K562 (cell line): ENCODE measurements at regions not wholly inside any gene's neighbourhood (a gene's known extent, or its start where the extent isn't known, plus 50 kb on each side); places are given as distances from the start of the nearest gene placed in this dataset.

Experiments
- ADNP ChIP-seq: fragments of 200-800 bp; sonication (Bioruptor generic); IDR thresholded peaks from 2 replicates; pipeline ENCODE4 v1.6.1; 2016; ENCODE audit warnings: missing genetic modification characterization, missing compliant biosample characterization
- ETV5 ChIP-seq: sonication (generic); formaldehyde crosslinking; IDR thresholded peaks from 2 replicates; pipeline ENCODE4 v1.4.0; 2020; ENCODE audit warnings: low read depth, mild to moderate bottlenecking, missing genetic modification reagents
- FOXJ2 ChIP-seq: fragments of 200-800 bp; sonication (Bioruptor generic); IDR thresholded peaks from 2 replicates; pipeline ENCODE4 v1.6.1; 2016; ENCODE audit warnings: missing genetic modification characterization, missing compliant biosample characterization
- GABPB1 ChIP-seq: sonication (generic); formaldehyde crosslinking; IDR thresholded peaks from 2 replicates; pipeline ENCODE4 v1.8.0; 2022; ENCODE audit warnings: mild to moderate bottlenecking, missing genetic modification reagents
- PBX2 ChIP-seq, 2 experiments: IDR thresholded peaks in 1 of 2; conservative IDR thresholded peaks in 1 of 2; 2 replicates each; pipeline ENCODE4 v1.6.1; 2016; ENCODE audit warnings: low read depth in 2 of 2, mild to moderate bottlenecking in 1 of 2, missing compliant biosample characterization in 1 of 2, missing genetic modification characterization in 1 of 2, moderate library complexity in 1 of 2
- PHB ChIP-seq: fragments of 250-450 bp; sonication (Bioruptor Pico); IDR thresholded peaks from 2 replicates; pipeline ENCODE4 v1.5.0; 2021
- RCOR1 ChIP-seq, 2 experiments: IDR thresholded peaks; 2 replicates each; pipeline ENCODE4 v1.6.1; 2012; ENCODE audit warnings: low read depth in 2 of 2, low read length in 2 of 2, borderline replicate concordance in 1 of 2, improper control_type of control experiment in 1 of 2
- REST ChIP-seq, 2 experiments: fragments of 450-650 bp; formaldehyde crosslinking in 1 of 2; IDR thresholded peaks; 2 replicates each; pipeline versions ENCODE4 v1.4.0 to v1.6.1; 2014 to 2020; ENCODE audit warnings: mild to moderate bottlenecking in 2 of 2, borderline replicate concordance in 1 of 2, low read depth in 1 of 2
- RFX1 ChIP-seq: fragments of 450-650 bp; IDR thresholded peaks from 2 replicates; pipeline ENCODE4 v1.6.1; 2016; ENCODE audit warnings: mild to moderate bottlenecking, moderate library complexity
- TFAP4 ChIP-seq: sonication (generic); formaldehyde crosslinking; IDR thresholded peaks from 2 replicates; pipeline ENCODE4 v1.8.0; 2022; ENCODE audit warnings: missing genetic modification reagents, mild to moderate bottlenecking, moderate library complexity, borderline replicate concordance
- TRIM24 ChIP-seq, 2 experiments: fragments of 450-650 bp; IDR thresholded peaks; 2 replicates each; pipeline ENCODE4 v1.6.1; 2016
- ZBTB34 ChIP-seq: fragments of 250-450 bp; sonication (Bioruptor Pico); IDR thresholded peaks from 2 replicates; pipeline ENCODE4 v1.8.0; 2021; ENCODE audit warnings: mild to moderate bottlenecking, moderate library complexity
- ZNF140 ChIP-seq: fragments of 250-450 bp; sonication (Bioruptor Pico); IDR thresholded peaks from 2 replicates; pipeline ENCODE4 v1.8.0; 2021; ENCODE audit warnings: moderate library complexity, mild to moderate bottlenecking, inconsistent platforms
- ZNF507 ChIP-seq: conservative IDR thresholded peaks from 2 replicates; pipeline ENCODE4 v1.6.1; 2017; ENCODE audit warnings: missing genetic modification characterization, missing compliant biosample characterization

GRCh38 chr20:34190679-34191090 lies 50.5 kb upstream of the ASIP start (continued):
- TF ChIP-seq PBX2 (CRISPR knock-in tag; IDR thresholded peaks at IDR 0.05; ENCODE audit: low read depth) (no peak), PBX2 (tag; conservative IDR thresholded peaks at IDR 0.05; ENCODE audit: low read depth) (no peak), REST (IDR thresholded peaks at IDR 0.05; ENCODE audit: borderline replicate concordance) (peak; percentile 74; the same call in 1 of the 2 replicates), REST (CRISPR knock-in tag; IDR thresholded peaks at IDR 0.05; ENCODE audit: low read depth) (no peak), ADNP (tag) (no peak), ZNF507 (no peak), GABPB1 (CRISPR knock-in tag) (peak; percentile 35; the same call in 1 of the 2 replicates), RCOR1 (IDR thresholded peaks at IDR 0.05; ENCODE audit: borderline replicate concordance in 1 of 2, low read depth in 2 of 2, low read length in 2 of 2) (peak in 1 of 2 experiments; percentile 58; a peak in 1 of 4 replicates), ZBTB34 (CRISPR knock-in tag) (no peak), TFAP4 (0 out of 2 replicates have a peak, but pooled peaks have one; percentile 27), FOXJ2 (no peak), ETV5 (CRISPR knock-in tag) (0 out of 2 replicates have a peak, but pooled peaks have one; percentile 24), RFX1 (no peak), ZNF140 (CRISPR knock-in tag) (no peak), TRIM24 (IDR thresholded peaks at IDR 0.05) (no peak), PHB (CRISPR knock-in tag) (no peak)
